ENCODE measurements at regions not wholly inside any gene's neighbourhood (a gene's known extent, or its start where the extent isn't known, plus 50 kb on each side); places are given as distances from the start of the nearest gene placed in this dataset.
A peak's percentile ranks its signal among the peaks of the same experiment; 100 is the strongest.
"Not testable (repeated sequence)": the region's sequence is repeated elsewhere in the genome, so short reads cannot be mapped to it uniquely, and the experiment has no call there.

- no peak overlapping the region for H3K9ac ChIP-seq (ENCODE audit: low read length)
- no peaks in the 10 kb centered on the region for H3K27me3 ChIP-seq (ENCODE audit: control insufficient read depth, insufficient read depth, low read length)
- no peak overlapping the region for H3K4me3 ChIP-seq (ENCODE audit: low read length)
- H3K36me3 ChIP-seq (ENCODE audit: control insufficient read depth, low read depth, low read length): no peaks in the 10 kb centered on the region
- H3K4me1 ChIP-seq (ENCODE audit: control insufficient read depth, low read depth, low read length): no peaks in the 10 kb centered on the region
- H3K9me3 ChIP-seq (ENCODE audit: control insufficient read depth, low read depth, low read length): no peaks in the 10 kb centered on the region
- H3K27ac ChIP-seq (ENCODE audit: low read length): no peak overlapping the region
These were observed 259.8 kb downstream of the OSR1 start for GRCh38 chr2:19098467-19099160.

GRCh38 chr2:19089476-19089875, 268.9 kb downstream of the OSR1 start:
- not testable (repeated sequence) for H3K9ac ChIP-seq (ENCODE audit: low read length); H3K4me3 ChIP-seq (ENCODE audit: low read length); H3K27me3 ChIP-seq (ENCODE audit: control insufficient read depth, insufficient read depth, low read length); H3K36me3 ChIP-seq (ENCODE audit: control insufficient read depth, low read depth, low read length); H3K27ac ChIP-seq (ENCODE audit: low read length); H3K9me3 ChIP-seq (ENCODE audit: control insufficient read depth, low read depth, low read length)
- peaks cover 20% of the 10 kb centered on the region for H3K4me1 ChIP-seq (ENCODE audit: control insufficient read depth, low read depth, low read length)

GRCh38 chr2:19086231-19086651, 272.2 kb downstream of the OSR1 start:
- H3K4me3 ChIP-seq (ENCODE audit: low read length): peak overlapping the region; percentile 29
- peak overlapping the region; percentile 87 for H3K27ac ChIP-seq (ENCODE audit: low read length)
- peaks cover 23% of the 10 kb centered on the region for H3K4me1 ChIP-seq (ENCODE audit: control insufficient read depth, low read depth, low read length)
- H3K27me3 ChIP-seq (ENCODE audit: control insufficient read depth, insufficient read depth, low read length): no peaks in the 10 kb centered on the region
- H3K36me3 ChIP-seq (ENCODE audit: control insufficient read depth, low read depth, low read length): no peaks in the 10 kb centered on the region
- peaks cover 2% of the 10 kb centered on the region for H3K9me3 ChIP-seq (ENCODE audit: control insufficient read depth, low read depth, low read length)
- peak overlapping the region; percentile 42 for H3K9ac ChIP-seq (ENCODE audit: low read length)

GRCh38 chr2:19078709-19079108, 279.7 kb downstream of the OSR1 start:
- Histone ChIP-seq H3K27ac (ENCODE audit: low read length) (no peak overlapping the region), H3K27me3 (ENCODE audit: control insufficient read depth, insufficient read depth, low read length) (no peaks in the 10 kb centered on the region), H3K9me3 (ENCODE audit: control insufficient read depth, low read depth, low read length) (no peaks in the 10 kb centered on the region), H3K4me1 (ENCODE audit: control insufficient read depth, low read depth, low read length) (peaks cover 14% of the 10 kb centered on the region), H3K9ac (ENCODE audit: low read length) (no peak overlapping the region), H3K36me3 (ENCODE audit: control insufficient read depth, low read depth, low read length) (no peaks in the 10 kb centered on the region), H3K4me3 (ENCODE audit: low read length) (no peak overlapping the region)

GRCh38 chr2:19073522-19073921, 284.9 kb downstream of the OSR1 start:
- H3K27ac ChIP-seq (ENCODE audit: low read length): no peak overlapping the region
- no peaks in the 10 kb centered on the region for H3K9me3 ChIP-seq (ENCODE audit: control insufficient read depth, low read depth, low read length)
- no peaks in the 10 kb centered on the region for H3K4me1 ChIP-seq (ENCODE audit: control insufficient read depth, low read depth, low read length)
- H3K36me3 ChIP-seq (ENCODE audit: control insufficient read depth, low read depth, low read length): no peaks in the 10 kb centered on the region
- no peak overlapping the region for H3K4me3 ChIP-seq (ENCODE audit: low read length)
- H3K27me3 ChIP-seq (ENCODE audit: control insufficient read depth, insufficient read depth, low read length): no peaks in the 10 kb centered on the region
- H3K9ac ChIP-seq (ENCODE audit: low read length): no peak overlapping the region

- Histone ChIP-seq H3K9ac (ENCODE audit: low read length) (no peak overlapping the region), H3K27me3 (ENCODE audit: control insufficient read depth, insufficient read depth, low read length) (no peaks in the 10 kb centered on the region), H3K9me3 (ENCODE audit: control insufficient read depth, low read depth, low read length) (no peaks in the 10 kb centered on the region)
These were observed 286.3 kb downstream of the OSR1 start for GRCh38 chr2:19072161-19072560.

GRCh38 chr2:19070886-19071285, 287.5 kb downstream of the OSR1 start:
- no peak overlapping the region for H3K9ac ChIP-seq (ENCODE audit: low read length)
- H3K9me3 ChIP-seq (ENCODE audit: control insufficient read depth, low read depth, low read length): no peaks in the 10 kb centered on the region
- no peaks in the 10 kb centered on the region for H3K36me3 ChIP-seq (ENCODE audit: control insufficient read depth, low read depth, low read length)
- H3K27ac ChIP-seq (ENCODE audit: low read length): no peak overlapping the region
- no peaks in the 10 kb centered on the region for H3K4me1 ChIP-seq (ENCODE audit: control insufficient read depth, low read depth, low read length)
- H3K27me3 ChIP-seq (ENCODE audit: control insufficient read depth, insufficient read depth, low read length): no peaks in the 10 kb centered on the region
- no peak overlapping the region for H3K4me3 ChIP-seq (ENCODE audit: low read length)

More at GRCh38 chr2:19072161-19072560, 286.3 kb downstream of the OSR1 start:
- no peaks in the 10 kb centered on the region for H3K36me3 ChIP-seq (ENCODE audit: control insufficient read depth, low read depth, low read length)
- H3K4me1 ChIP-seq (ENCODE audit: control insufficient read depth, low read depth, low read length): no peaks in the 10 kb centered on the region
- H3K4me3 ChIP-seq (ENCODE audit: low read length): no peak overlapping the region
- no peak overlapping the region for H3K27ac ChIP-seq (ENCODE audit: low read length)

GRCh38 chr2:19068206-19068605, 290.2 kb downstream of the OSR1 start:
- Histone ChIP-seq H3K4me1 (ENCODE audit: control insufficient read depth, low read depth, low read length) (peaks cover 9% of the 10 kb centered on the region), H3K4me3 (ENCODE audit: low read length) (no peak overlapping the region), H3K9ac (ENCODE audit: low read length) (no peak overlapping the region), H3K27ac (ENCODE audit: low read length) (no peak overlapping the region), H3K36me3 (ENCODE audit: control insufficient read depth, low read depth, low read length) (no peaks in the 10 kb centered on the region), H3K27me3 (ENCODE audit: control insufficient read depth, insufficient read depth, low read length) (no peaks in the 10 kb centered on the region), H3K9me3 (ENCODE audit: control insufficient read depth, low read depth, low read length) (no peaks in the 10 kb centered on the region)

GRCh38 chr2:19062370-19062769, 296.1 kb downstream of the OSR1 start:
- no peak overlapping the region for H3K4me3 ChIP-seq (ENCODE audit: low read length)
- no peaks in the 10 kb centered on the region for H3K9me3 ChIP-seq (ENCODE audit: control insufficient read depth, low read depth, low read length)
- H3K27me3 ChIP-seq (ENCODE audit: control insufficient read depth, insufficient read depth, low read length): no peaks in the 10 kb centered on the region
- no peak overlapping the region for H3K9ac ChIP-seq (ENCODE audit: low read length)
- H3K27ac ChIP-seq (ENCODE audit: low read length): no peak overlapping the region
- H3K36me3 ChIP-seq (ENCODE audit: control insufficient read depth, low read depth, low read length): no peaks in the 10 kb centered on the region
- H3K4me1 ChIP-seq (ENCODE audit: control insufficient read depth, low read depth, low read length): peaks cover 31% of the 10 kb centered on the region

- H3K9ac ChIP-seq (ENCODE audit: low read length): no peak overlapping the region
- no peaks in the 10 kb centered on the region for H3K9me3 ChIP-seq (ENCODE audit: control insufficient read depth, low read depth, low read length)
- peaks cover 31% of the 10 kb centered on the region for H3K4me1 ChIP-seq (ENCODE audit: control insufficient read depth, low read depth, low read length)
- no peaks in the 10 kb centered on the region for H3K27me3 ChIP-seq (ENCODE audit: control insufficient read depth, insufficient read depth, low read length)
- no peak overlapping the region for H3K4me3 ChIP-seq (ENCODE audit: low read length)
- no peaks in the 10 kb centered on the region for H3K36me3 ChIP-seq (ENCODE audit: control insufficient read depth, low read depth, low read length)
- H3K27ac ChIP-seq (ENCODE audit: low read length): no peak overlapping the region
These were observed 299.3 kb downstream of the OSR1 start for GRCh38 chr2:19059076-19059475.

- H3K4me3 ChIP-seq (ENCODE audit: low read length): no peak overlapping the region
- no peaks in the 10 kb centered on the region for H3K36me3 ChIP-seq (ENCODE audit: control insufficient read depth, low read depth, low read length)
- no peaks in the 10 kb centered on the region for H3K9me3 ChIP-seq (ENCODE audit: control insufficient read depth, low read depth, low read length)
- H3K4me1 ChIP-seq (ENCODE audit: control insufficient read depth, low read depth, low read length): no peaks in the 10 kb centered on the region
- H3K27ac ChIP-seq (ENCODE audit: low read length): no peak overlapping the region
- no peaks in the 10 kb centered on the region for H3K27me3 ChIP-seq (ENCODE audit: control insufficient read depth, insufficient read depth, low read length)
- no peak overlapping the region for H3K9ac ChIP-seq (ENCODE audit: low read length)
These were observed 307.1 kb downstream of the OSR1 start for GRCh38 chr2:19051203-19051831.

- no peaks in the 10 kb centered on the region for H3K27me3 ChIP-seq (ENCODE audit: control insufficient read depth, insufficient read depth, low read length)
- no peaks in the 10 kb centered on the region for H3K9me3 ChIP-seq (ENCODE audit: control insufficient read depth, low read depth, low read length)
- no peak overlapping the region for H3K9ac ChIP-seq (ENCODE audit: low read length)
- H3K4me1 ChIP-seq (ENCODE audit: control insufficient read depth, low read depth, low read length): no peaks in the 10 kb centered on the region
- H3K4me3 ChIP-seq (ENCODE audit: low read length): no peak overlapping the region
- H3K36me3 ChIP-seq (ENCODE audit: control insufficient read depth, low read depth, low read length): no peaks in the 10 kb centered on the region
- no peak overlapping the region for H3K27ac ChIP-seq (ENCODE audit: low read length)
These were observed 308.1 kb downstream of the OSR1 start for GRCh38 chr2:19050354-19050753.
